ENCODE measurements at regions not wholly inside any gene's neighbourhood (a gene's known extent, or its start where the extent isn't known, plus 50 kb on each side); places are given as distances from the start of the nearest gene placed in this dataset.

GRCh38 chr15:70469182-70469581 lies 294.2 kb downstream of the UACA start:
- Histone ChIP-seq H3K9me3 (ENCODE audit: low read depth) (no peaks in the 10 kb centered on the region), H3K27me3 (no peaks in the 10 kb centered on the region), H4K20me1 (ENCODE audit: low read depth) (no peaks in the 10 kb centered on the region), H3F3A (ENCODE audit: low read depth) (no peaks in the 10 kb centered on the region), H2AFZ (replicated peaks) (no peak overlapping the region), H3K79me2 (ENCODE audit: low read depth) (no peaks in the 10 kb centered on the region), H3K9ac (no peak overlapping the region), H3K27ac (no peak overlapping the region), H3K4me1 (peaks cover 11% of the 10 kb centered on the region), H3K4me3 (no peak overlapping the region), H3K4me2 (no peak overlapping the region), H3K36me3 (no peaks in the 10 kb centered on the region)
- no peak overlapping the region for H3K27ac Mint-ChIP-seq
- peak overlapping the region; percentile 11 for H3K4me3 Mint-ChIP-seq
- TF ChIP-seq EZH2 (IDR thresholded peaks at IDR 0.05) (no peak), EZH2phosphoT487 (IDR thresholded peaks at IDR 0.05) (no peak), CTCF (IDR thresholded peaks at IDR 0.05) (no peak)
- no peak for DNase-seq (ENCODE audit: low spot score)
- peaks cover 23% of the 10 kb centered on the region for H3K27me3 Mint-ChIP-seq (ENCODE audit: insufficient read depth, low read depth)
- H3K9me3 Mint-ChIP-seq, result no peaks in the 10 kb centered on the region
- no peaks in the 10 kb centered on the region for H3K36me3 Mint-ChIP-seq
- peaks cover 32% of the 10 kb centered on the region for H3K4me1 Mint-ChIP-seq

GRCh38 chr15:70466895-70467529 lies 296.3 kb downstream of the UACA start:
- peak; percentile 68 for DNase-seq (ENCODE audit: low spot score)
- peak overlapping the region; percentile 1 for H3K27ac Mint-ChIP-seq
- H3K27ac ChIP-seq, result no peak overlapping the region

GRCh38 chr15:70466305-70466704 lies 297.1 kb downstream of the UACA start:
- Histone ChIP-seq H3K4me3 (no peak overlapping the region), H3K4me1 (peaks cover 11% of the 10 kb centered on the region), H3K4me2 (no peak overlapping the region), H3K9me3 (ENCODE audit: low read depth) (no peaks in the 10 kb centered on the region), H2AFZ (replicated peaks) (no peak overlapping the region), H3K9ac (no peak overlapping the region), H3F3A (ENCODE audit: low read depth) (no peaks in the 10 kb centered on the region), H3K27ac (no peak overlapping the region), H3K36me3 (no peaks in the 10 kb centered on the region), H3K27me3 (no peaks in the 10 kb centered on the region), H3K79me2 (ENCODE audit: low read depth) (no peaks in the 10 kb centered on the region), H4K20me1 (ENCODE audit: low read depth) (no peaks in the 10 kb centered on the region)
- peak overlapping the region; percentile 24 for H3K4me3 Mint-ChIP-seq
- DNase-seq (ENCODE audit: low spot score), result no peak
- no peaks in the 10 kb centered on the region for H3K9me3 Mint-ChIP-seq
- no peak overlapping the region for H3K27ac Mint-ChIP-seq
- TF ChIP-seq EZH2phosphoT487 (IDR thresholded peaks at IDR 0.05) (no peak), CTCF (IDR thresholded peaks at IDR 0.05) (no peak), EZH2 (IDR thresholded peaks at IDR 0.05) (no peak)
- H3K36me3 Mint-ChIP-seq, result no peaks in the 10 kb centered on the region
- peaks cover 22% of the 10 kb centered on the region for H3K4me1 Mint-ChIP-seq
- H3K27me3 Mint-ChIP-seq (ENCODE audit: insufficient read depth, low read depth), result peaks cover 27% of the 10 kb centered on the region

More at GRCh38 chr15:70466895-70467529, 296.3 kb downstream of the UACA start:
- H3K9me3 Mint-ChIP-seq, result no peaks in the 10 kb centered on the region
- Histone ChIP-seq H3K36me3 (no peaks in the 10 kb centered on the region), H3K27me3 (no peaks in the 10 kb centered on the region), H2AFZ (replicated peaks) (no peak overlapping the region), H3K4me3 (no peak overlapping the region), H3K4me1 (peaks cover 11% of the 10 kb centered on the region), H3K9ac (no peak overlapping the region), H3K4me2 (no peak overlapping the region), H3K9me3 (ENCODE audit: low read depth) (no peaks in the 10 kb centered on the region), H3K79me2 (ENCODE audit: low read depth) (no peaks in the 10 kb centered on the region), H3F3A (ENCODE audit: low read depth) (no peaks in the 10 kb centered on the region), H4K20me1 (ENCODE audit: low read depth) (no peaks in the 10 kb centered on the region)
- H3K27me3 Mint-ChIP-seq (ENCODE audit: insufficient read depth, low read depth), result peaks cover 23% of the 10 kb centered on the region
- TF ChIP-seq EZH2phosphoT487 (IDR thresholded peaks at IDR 0.05) (no peak), CTCF (IDR thresholded peaks at IDR 0.05) (peak; percentile 65)
- peaks cover 22% of the 10 kb centered on the region for H3K4me1 Mint-ChIP-seq
- no peaks in the 10 kb centered on the region for H3K36me3 Mint-ChIP-seq
- H3K4me3 Mint-ChIP-seq, result no peak overlapping the region
